ENCODE measurements at regions not wholly inside any gene's neighbourhood (a gene's known extent, or its start where the extent isn't known, plus 50 kb on each side); places are given as distances from the start of the nearest gene placed in this dataset.

DNA sequence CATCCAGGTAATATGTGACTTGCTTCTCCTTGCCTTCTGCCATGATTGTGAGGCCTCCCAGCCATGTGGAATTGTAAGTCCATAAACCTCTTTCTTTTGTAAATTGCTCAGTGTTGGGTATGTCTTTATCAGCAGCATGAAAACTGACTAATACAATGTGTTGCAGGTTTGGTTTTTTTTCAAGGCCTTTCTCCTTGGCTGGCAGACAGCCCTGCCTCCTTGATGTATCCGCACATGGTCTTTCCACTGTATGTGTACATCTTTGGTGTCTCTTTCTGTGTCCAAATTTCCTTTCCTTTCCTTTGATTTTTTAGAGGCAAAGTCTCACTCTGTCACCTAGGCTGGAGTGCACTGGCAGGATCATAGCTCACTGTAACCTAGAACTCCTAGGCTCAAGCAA, 260.1 kb downstream of the TUSC7 start:
- no peaks in the 10 kb centered on the region for H3K36me3 ChIP-seq
- H3K27me3 ChIP-seq (ENCODE audit: low read depth): no peaks in the 10 kb centered on the region
- no peaks in the 10 kb centered on the region for H3K4me1 ChIP-seq
- ATAC-seq: no peak
- DNase-seq: no peak
- H3K27ac ChIP-seq: no peak overlapping the region
- intact Hi-C loops (cut with DNase I): no loop called here
- TF ChIP-seq, protein P1, sequence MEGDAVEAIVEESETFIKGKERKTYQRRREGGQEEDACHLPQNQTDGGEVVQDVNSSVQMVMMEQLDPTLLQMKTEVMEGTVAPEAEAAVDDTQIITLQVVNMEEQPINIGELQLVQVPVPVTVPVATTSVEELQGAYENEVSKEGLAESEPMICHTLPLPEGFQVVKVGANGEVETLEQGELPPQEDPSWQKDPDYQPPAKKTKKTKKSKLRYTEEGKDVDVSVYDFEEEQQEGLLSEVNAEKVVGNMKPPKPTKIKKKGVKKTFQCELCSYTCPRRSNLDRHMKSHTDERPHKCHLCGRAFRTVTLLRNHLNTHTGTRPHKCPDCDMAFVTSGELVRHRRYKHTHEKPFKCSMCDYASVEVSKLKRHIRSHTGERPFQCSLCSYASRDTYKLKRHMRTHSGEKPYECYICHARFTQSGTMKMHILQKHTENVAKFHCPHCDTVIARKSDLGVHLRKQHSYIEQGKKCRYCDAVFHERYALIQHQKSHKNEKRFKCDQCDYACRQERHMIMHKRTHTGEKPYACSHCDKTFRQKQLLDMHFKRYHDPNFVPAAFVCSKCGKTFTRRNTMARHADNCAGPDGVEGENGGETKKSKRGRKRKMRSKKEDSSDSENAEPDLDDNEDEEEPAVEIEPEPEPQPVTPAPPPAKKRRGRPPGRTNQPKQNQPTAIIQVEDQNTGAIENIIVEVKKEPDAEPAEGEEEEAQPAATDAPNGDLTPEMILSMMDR (IDR thresholded peaks at IDR 0.05): no peak
- H3K4me3 ChIP-seq: no peak overlapping the region
- no peaks in the 10 kb centered on the region for H3K9me3 ChIP-seq

DNA sequence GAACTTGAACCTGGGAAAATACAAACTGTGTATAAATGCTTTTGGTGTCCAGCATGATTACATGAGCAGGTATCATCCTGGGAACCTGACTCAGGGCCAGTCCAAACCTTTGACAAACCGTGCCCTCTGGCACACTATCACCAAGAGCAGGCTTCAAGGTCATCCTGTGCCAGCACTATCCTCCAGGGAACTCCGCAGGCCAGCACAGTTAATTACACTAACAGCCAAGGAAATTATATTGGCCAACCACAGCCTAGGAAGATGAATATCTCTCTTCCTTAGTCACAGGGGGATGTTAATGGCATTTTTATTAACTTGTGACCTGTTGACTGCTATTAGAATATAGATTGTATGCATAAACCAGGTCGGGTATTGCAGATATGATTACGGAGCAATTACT, 262.0 kb downstream of the TUSC7 start:
- intact Hi-C loops (cut with DNase I): no loop called here
- DNase-seq (no peak), ATAC-seq (no peak)
- TF ChIP-seq, protein P1 (IDR thresholded peaks at IDR 0.05): no peak
- Histone ChIP-seq H3K4me3 (no peak overlapping the region), H3K4me1 (no peaks in the 10 kb centered on the region), H3K27me3 (ENCODE audit: low read depth) (no peaks in the 10 kb centered on the region), H3K27ac (no peak overlapping the region), H3K9me3 (no peaks in the 10 kb centered on the region), H3K36me3 (no peaks in the 10 kb centered on the region)

DNA sequence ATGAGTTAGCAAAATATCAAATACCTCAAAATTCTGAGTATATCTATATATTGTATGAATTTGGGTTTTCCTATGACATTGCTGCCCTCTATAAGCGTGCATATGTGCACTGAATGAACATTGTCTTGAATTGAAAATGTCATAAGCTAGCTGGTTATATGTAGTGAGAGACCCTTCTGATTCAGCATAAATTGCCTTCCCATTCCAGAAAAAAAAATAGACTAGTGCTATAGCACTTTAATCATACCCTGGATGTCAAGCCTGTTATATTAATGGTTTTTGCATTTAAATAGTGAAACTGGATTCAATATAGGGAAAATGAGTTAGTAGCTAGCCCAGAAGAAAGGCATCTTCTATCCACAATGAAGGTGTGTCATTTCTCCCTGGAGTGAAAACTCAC, 265.1 kb downstream of the TUSC7 start:
- H3K9me3 ChIP-seq: no peaks in the 10 kb centered on the region
- ATAC-seq: no peak

DNA sequence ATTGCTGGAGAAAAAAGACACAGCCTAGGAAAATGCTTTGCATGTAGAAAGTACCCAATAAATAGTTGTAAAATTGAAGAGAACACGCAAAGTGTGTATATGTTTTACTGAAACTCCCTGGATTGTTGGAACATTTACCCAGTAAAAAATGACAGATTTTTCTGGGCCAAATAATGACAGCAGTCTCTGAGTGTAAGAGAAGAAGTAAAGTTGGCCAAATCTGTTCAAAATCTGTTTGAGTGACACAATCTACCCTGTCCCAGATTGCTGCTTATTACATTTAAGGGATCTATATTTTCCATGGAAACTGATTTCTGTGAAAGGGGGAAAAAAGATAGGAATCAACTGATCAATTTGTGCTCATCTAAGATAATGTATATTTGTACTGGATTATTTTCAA, 267.9 kb downstream of the TUSC7 start:
- no peak for DNase-seq
- no peak overlapping the region for H3K4me3 ChIP-seq
- H3K27ac ChIP-seq: no peak overlapping the region
- no peak for ATAC-seq
- intact Hi-C loops (cut with DNase I): no loop called here
- H3K27me3 ChIP-seq (ENCODE audit: low read depth): no peaks in the 10 kb centered on the region
- TF ChIP-seq, protein P1 (IDR thresholded peaks at IDR 0.05): no peak
- no peaks in the 10 kb centered on the region for H3K36me3 ChIP-seq
- no peaks in the 10 kb centered on the region for H3K9me3 ChIP-seq
- H3K4me1 ChIP-seq: no peaks in the 10 kb centered on the region

More for the DNA sequence above, 265.1 kb downstream of the TUSC7 start:
- no peak for DNase-seq
- no peak overlapping the region for H3K4me3 ChIP-seq
- H3K4me1 ChIP-seq: no peaks in the 10 kb centered on the region
- no peaks in the 10 kb centered on the region for H3K36me3 ChIP-seq
- TF ChIP-seq, protein P1 (IDR thresholded peaks at IDR 0.05): no peak
- H3K27me3 ChIP-seq (ENCODE audit: low read depth): no peaks in the 10 kb centered on the region
- H3K27ac ChIP-seq: no peak overlapping the region
- intact Hi-C loops (cut with DNase I): no loop called here

DNA sequence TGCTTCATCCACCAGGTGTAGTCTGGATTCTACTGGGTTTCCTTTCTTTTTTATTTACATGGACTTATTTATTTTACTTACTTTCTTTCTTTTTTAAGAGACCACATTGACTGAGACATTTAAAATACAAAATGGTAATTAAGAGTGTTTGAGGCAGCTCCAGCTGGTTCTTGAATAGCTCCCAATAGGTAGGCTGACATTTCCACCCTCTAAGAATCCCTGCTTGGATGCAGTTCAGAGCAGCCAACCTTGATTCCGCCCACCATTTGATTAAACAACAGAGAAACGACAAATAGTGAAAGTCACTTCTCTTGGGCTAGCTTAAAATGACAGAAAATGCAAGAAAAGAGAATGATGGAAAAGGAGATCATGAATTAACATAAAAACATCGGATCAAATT, 270.5 kb downstream of the TUSC7 start:
- Histone ChIP-seq H3K27me3 (ENCODE audit: low read depth) (no peaks in the 10 kb centered on the region), H3K27ac (no peak overlapping the region), H3K9me3 (no peaks in the 10 kb centered on the region), H3K4me3 (no peak overlapping the region), H3K36me3 (no peaks in the 10 kb centered on the region), H3K4me1 (no peaks in the 10 kb centered on the region)
- TF ChIP-seq, protein P1 (IDR thresholded peaks at IDR 0.05): no peak
- DNase-seq: no peak
- intact Hi-C loops (cut with DNase I): no loop called here
- no peak for ATAC-seq

DNA sequence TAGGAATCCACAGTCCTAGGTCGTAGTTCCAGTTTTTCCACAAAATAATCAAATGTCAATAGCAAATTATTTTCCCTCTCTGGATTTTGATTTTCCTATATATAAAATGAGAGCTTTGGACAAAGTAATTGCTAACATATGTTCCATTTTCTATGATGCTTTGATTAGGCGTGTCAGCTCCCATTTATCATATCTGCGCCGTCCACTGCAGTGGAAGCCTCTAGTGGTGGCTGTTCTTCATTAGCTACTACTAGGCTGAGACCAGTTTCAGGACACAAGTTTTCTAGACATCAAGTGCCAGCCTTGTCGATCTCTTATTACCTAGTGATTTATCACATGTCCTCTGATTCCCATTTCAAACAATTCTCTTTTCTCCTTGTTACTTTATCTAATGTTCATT, 271.5 kb downstream of the TUSC7 start:
- intact Hi-C loops (cut with DNase I): no loop called here
- no peak for DNase-seq
- no peak overlapping the region for H3K4me3 ChIP-seq
- H3K36me3 ChIP-seq: no peaks in the 10 kb centered on the region
- no peaks in the 10 kb centered on the region for H3K4me1 ChIP-seq
- TF ChIP-seq, protein P1 (IDR thresholded peaks at IDR 0.05): no peak
- no peak overlapping the region for H3K27ac ChIP-seq
- no peaks in the 10 kb centered on the region for H3K9me3 ChIP-seq
- ATAC-seq: no peak
- H3K27me3 ChIP-seq (ENCODE audit: low read depth): no peaks in the 10 kb centered on the region

All from lower lobe of right lung (tissue), 2 donors.